PC-9 (cell line): ENCODE measurements at regions not wholly inside any gene's neighbourhood (a gene's known extent, or its start where the extent isn't known, plus 50 kb on each side); places are given as distances from the start of the nearest gene placed in this dataset.

Experiments
- CTCF ChIP-seq: fragments of 200-600 bp; sonication (generic); conservative IDR thresholded peaks from 2 replicates; pipeline ENCODE4 v1.6.1; 2017; ENCODE audit warnings: mixed run types, antibody characterized with exemption, mild to moderate bottlenecking, moderate library complexity
- EZH2 ChIP-seq: fragments of 200-600 bp; sonication (generic); IDR thresholded peaks from 2 replicates; pipeline ENCODE4 v1.8.0; 2017; ENCODE audit warnings: antibody characterized with exemption, low read depth

- TF ChIP-seq CTCF (no peak), EZH2 (no peak)
Measured at GRCh38 chr6:72461144-72461543, 160.7 kb upstream of the KCNQ5 start.
